ENCODE measurements at regions not wholly inside any gene's neighbourhood (a gene's known extent, or its start where the extent isn't known, plus 50 kb on each side); places are given as distances from the start of the nearest gene placed in this dataset.

- TF ChIP-seq, protein P1, sequence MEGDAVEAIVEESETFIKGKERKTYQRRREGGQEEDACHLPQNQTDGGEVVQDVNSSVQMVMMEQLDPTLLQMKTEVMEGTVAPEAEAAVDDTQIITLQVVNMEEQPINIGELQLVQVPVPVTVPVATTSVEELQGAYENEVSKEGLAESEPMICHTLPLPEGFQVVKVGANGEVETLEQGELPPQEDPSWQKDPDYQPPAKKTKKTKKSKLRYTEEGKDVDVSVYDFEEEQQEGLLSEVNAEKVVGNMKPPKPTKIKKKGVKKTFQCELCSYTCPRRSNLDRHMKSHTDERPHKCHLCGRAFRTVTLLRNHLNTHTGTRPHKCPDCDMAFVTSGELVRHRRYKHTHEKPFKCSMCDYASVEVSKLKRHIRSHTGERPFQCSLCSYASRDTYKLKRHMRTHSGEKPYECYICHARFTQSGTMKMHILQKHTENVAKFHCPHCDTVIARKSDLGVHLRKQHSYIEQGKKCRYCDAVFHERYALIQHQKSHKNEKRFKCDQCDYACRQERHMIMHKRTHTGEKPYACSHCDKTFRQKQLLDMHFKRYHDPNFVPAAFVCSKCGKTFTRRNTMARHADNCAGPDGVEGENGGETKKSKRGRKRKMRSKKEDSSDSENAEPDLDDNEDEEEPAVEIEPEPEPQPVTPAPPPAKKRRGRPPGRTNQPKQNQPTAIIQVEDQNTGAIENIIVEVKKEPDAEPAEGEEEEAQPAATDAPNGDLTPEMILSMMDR (IDR thresholded peaks at IDR 0.05) = no peak
- TF ChIP-seq POLR2A (IDR thresholded peaks at IDR 0.05) = no peak
Observed at GRCh38 chr18:8963876-8964275, 138.6 kb upstream of the NDUFV2 start.
